ENCODE measurements at regions not wholly inside any gene's neighbourhood (a gene's known extent, or its start where the extent isn't known, plus 50 kb on each side); places are given as distances from the start of the nearest gene placed in this dataset.

DNA sequence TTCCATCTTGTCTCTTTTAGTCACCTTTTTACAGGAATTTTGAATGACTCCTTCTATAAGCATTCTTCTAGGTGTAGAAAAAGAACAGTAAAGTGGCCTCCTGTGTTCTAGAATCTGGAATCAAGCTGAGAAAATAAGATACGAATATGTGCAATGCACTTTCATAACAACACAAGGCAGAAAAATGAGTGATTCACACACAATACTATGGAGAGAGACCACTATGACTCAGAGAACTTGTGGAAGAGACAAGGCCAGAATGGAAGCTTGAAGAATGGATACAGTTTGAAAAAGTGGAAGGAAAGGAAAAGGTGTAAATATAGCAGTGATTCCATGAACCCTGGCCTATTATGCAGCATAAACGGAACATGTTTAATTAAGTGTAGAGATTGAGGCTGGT, 57.1 kb upstream of the SAMSN1 start:
- no peak for DNase-seq (ENCODE audit: low spot score)
- Histone ChIP-seq H3K4me1 (no peaks in the 10 kb centered on the region), H3K4me3 (no peak overlapping the region), H3K27ac (no peak overlapping the region), H3K27me3 (no peaks in the 10 kb centered on the region), H3K36me3 (no peaks in the 10 kb centered on the region), H3K9me3 (no peaks in the 10 kb centered on the region)
- TF ChIP-seq, protein P1, sequence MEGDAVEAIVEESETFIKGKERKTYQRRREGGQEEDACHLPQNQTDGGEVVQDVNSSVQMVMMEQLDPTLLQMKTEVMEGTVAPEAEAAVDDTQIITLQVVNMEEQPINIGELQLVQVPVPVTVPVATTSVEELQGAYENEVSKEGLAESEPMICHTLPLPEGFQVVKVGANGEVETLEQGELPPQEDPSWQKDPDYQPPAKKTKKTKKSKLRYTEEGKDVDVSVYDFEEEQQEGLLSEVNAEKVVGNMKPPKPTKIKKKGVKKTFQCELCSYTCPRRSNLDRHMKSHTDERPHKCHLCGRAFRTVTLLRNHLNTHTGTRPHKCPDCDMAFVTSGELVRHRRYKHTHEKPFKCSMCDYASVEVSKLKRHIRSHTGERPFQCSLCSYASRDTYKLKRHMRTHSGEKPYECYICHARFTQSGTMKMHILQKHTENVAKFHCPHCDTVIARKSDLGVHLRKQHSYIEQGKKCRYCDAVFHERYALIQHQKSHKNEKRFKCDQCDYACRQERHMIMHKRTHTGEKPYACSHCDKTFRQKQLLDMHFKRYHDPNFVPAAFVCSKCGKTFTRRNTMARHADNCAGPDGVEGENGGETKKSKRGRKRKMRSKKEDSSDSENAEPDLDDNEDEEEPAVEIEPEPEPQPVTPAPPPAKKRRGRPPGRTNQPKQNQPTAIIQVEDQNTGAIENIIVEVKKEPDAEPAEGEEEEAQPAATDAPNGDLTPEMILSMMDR (IDR thresholded peaks at IDR 0.05) = no peak

DNA sequence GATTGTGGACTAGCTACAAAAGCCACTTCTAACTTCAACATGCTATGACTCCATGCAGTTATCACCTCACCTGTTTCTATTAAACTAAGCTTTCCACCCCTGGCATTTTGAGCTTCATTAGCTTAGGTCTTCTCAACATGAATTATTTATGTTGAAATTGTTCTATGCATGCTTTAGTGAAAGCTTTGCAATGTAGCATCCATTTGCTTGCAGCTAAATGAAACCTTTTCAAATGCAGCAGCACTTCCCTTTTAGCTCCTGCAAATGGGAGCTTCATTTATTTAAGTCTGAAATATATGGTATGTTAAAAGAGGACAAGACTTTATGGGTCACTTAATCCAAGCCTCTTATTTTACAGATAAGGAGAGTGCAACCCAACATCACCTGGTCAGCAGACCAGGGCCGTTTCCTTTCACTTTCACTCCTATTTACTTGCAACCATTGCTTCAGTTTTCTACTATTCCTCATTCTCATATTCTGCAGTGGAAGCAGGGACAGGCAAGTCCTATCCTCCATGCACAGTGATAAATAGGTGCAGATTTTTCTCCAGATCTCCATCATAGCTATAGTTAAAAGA, 56.4 kb upstream of the SAMSN1 start:
- H3K27ac ChIP-seq = no peak overlapping the region
- H3K36me3 ChIP-seq = no peaks in the 10 kb centered on the region
- no peaks in the 10 kb centered on the region for H3K9me3 ChIP-seq
- no peaks in the 10 kb centered on the region for H3K4me1 ChIP-seq
- no peak overlapping the region for H3K4me3 ChIP-seq
- TF ChIP-seq, protein P1 (IDR thresholded peaks at IDR 0.05) = no peak
- H3K27me3 ChIP-seq = no peaks in the 10 kb centered on the region
- DNase-seq (ENCODE audit: low spot score) = no peak

DNA sequence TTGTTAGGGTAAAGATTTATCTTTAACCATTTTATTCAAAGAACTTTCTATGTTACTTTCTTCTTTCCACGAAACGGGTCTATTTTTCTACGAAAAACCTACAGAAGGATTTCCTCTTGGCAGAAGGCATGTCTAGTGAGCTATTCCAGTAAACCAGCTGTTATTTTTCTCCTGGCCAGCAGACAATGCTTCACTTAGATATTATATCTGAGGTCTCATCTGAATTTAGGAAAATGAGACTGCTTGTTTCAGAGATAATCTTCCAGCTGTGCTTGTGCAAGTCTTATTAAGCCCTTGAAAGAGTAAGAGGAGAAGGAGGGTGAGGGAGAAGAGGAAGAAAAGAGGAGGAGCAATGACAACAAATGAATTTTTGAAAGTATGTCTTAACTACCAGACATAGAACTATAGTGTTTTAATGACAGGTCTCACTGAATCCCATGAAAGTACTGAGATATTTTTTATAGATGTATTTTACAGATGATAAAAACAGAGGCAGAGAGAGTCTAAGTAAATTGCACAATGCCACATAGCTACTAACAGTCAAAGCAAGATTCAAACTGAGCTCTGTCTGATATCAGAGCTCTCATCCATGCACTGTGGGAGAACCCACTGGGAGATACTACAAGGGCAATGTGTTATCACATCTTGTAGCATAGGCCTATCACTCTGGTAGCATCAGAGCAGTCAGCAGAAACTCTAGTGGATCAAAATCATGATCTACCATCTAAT, 54.6 kb upstream of the SAMSN1 start:
- TF ChIP-seq, protein P1 (IDR thresholded peaks at IDR 0.05) = no peak
- H3K36me3 ChIP-seq = no peaks in the 10 kb centered on the region
- no peaks in the 10 kb centered on the region for H3K4me1 ChIP-seq
- no peaks in the 10 kb centered on the region for H3K9me3 ChIP-seq
- DNase-seq (ENCODE audit: low spot score) = no peak
- no peak overlapping the region for H3K4me3 ChIP-seq
- no peaks in the 10 kb centered on the region for H3K27me3 ChIP-seq
- no peak overlapping the region for H3K27ac ChIP-seq

DNA sequence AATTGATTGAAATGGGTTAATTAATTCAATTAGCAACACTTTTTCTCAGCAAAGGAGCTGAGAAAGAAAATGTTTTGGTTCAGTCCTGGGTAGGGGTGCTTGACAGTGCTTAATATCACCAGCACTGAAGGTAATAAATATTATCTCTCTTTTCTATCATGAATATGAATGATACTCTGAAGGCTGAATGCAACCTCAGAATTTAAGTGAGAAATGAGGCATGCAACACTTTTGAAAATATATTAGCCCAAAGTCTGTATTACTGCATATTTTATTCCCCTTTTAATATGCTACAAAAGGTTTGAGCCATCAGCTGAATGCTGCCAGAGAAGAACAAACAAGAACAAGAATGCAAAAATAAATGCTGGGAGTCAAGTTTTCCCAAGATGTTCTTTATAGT, 52.0 kb upstream of the SAMSN1 start:
- DNase-seq (ENCODE audit: low spot score) = no peak
- TF ChIP-seq, protein P1 (IDR thresholded peaks at IDR 0.05) = no peak
- Histone ChIP-seq H3K9me3 (no peaks in the 10 kb centered on the region), H3K27ac (no peak overlapping the region), H3K27me3 (no peaks in the 10 kb centered on the region), H3K36me3 (no peaks in the 10 kb centered on the region), H3K4me3 (no peak overlapping the region), H3K4me1 (no peaks in the 10 kb centered on the region)
